K562 (cell line): ENCODE measurements at regions not wholly inside any gene's neighbourhood (a gene's known extent, or its start where the extent isn't known, plus 50 kb on each side); places are given as distances from the start of the nearest gene placed in this dataset.

Experiments used
- ELF1 ChIP-seq: fragments of 200-800 bp; sonication (Bioruptor generic); IDR thresholded peaks from 2 replicates; pipeline ENCODE4 v1.6.1; 2016; ENCODE audit warnings: missing genetic modification characterization, missing compliant biosample characterization
- ETV6 ChIP-seq, 3 experiments: fragments of 150-350 bp in 1 of 3; sonication (generic) in 1 of 3; formaldehyde crosslinking in 1 of 3; IDR thresholded peaks; 2 replicates each; pipeline versions ENCODE4 v1.6.1 to v1.8.0; 2014 to 2022; ENCODE audit warnings: borderline replicate concordance in 2 of 3, low read depth in 2 of 3, antibody characterized with exemption in 1 of 3, low read length in 1 of 3, mild to moderate bottlenecking in 1 of 3, missing genetic modification reagents in 1 of 3
- HDAC6 ChIP-seq: IDR thresholded peaks from 2 replicates; pipeline ENCODE4 v1.6.1; 2012; ENCODE audit warnings: low read depth, mild to moderate bottlenecking, control low read depth, inconsistent platforms, low read length, moderate library complexity
- TF ChIP-seq, protein P1 (sequence below), 3 experiments: IDR thresholded peaks in 2 of 3; conservative IDR thresholded peaks in 1 of 3; 2 replicates each; pipeline ENCODE4 v1.5.1; 2011 to 2012; ENCODE audit warnings: low read length in 3 of 3, mild to moderate bottlenecking in 3 of 3, control low read depth in 2 of 3, improper control_type of control experiment in 1 of 3, inconsistent platforms in 1 of 3, low read depth in 1 of 3, mixed read lengths in 1 of 3, moderate library complexity in 1 of 3; ENCODE audit not compliant: insufficient read depth in 2 of 3

- TF ChIP-seq, protein P1, sequence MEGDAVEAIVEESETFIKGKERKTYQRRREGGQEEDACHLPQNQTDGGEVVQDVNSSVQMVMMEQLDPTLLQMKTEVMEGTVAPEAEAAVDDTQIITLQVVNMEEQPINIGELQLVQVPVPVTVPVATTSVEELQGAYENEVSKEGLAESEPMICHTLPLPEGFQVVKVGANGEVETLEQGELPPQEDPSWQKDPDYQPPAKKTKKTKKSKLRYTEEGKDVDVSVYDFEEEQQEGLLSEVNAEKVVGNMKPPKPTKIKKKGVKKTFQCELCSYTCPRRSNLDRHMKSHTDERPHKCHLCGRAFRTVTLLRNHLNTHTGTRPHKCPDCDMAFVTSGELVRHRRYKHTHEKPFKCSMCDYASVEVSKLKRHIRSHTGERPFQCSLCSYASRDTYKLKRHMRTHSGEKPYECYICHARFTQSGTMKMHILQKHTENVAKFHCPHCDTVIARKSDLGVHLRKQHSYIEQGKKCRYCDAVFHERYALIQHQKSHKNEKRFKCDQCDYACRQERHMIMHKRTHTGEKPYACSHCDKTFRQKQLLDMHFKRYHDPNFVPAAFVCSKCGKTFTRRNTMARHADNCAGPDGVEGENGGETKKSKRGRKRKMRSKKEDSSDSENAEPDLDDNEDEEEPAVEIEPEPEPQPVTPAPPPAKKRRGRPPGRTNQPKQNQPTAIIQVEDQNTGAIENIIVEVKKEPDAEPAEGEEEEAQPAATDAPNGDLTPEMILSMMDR (IDR thresholded peaks at IDR 0.05 in 2 of 3, conservative IDR thresholded peaks at IDR 0.05 in 1 of 3; ENCODE audit: insufficient read depth in 2 of 3, low read depth in 1 of 3, low read length in 3 of 3): no peak
- TF ChIP-seq ELF1 (tag) (no peak; the same call in 1 of the 2 replicates), ETV6 (IDR thresholded peaks at IDR 0.05; ENCODE audit: borderline replicate concordance in 1 of 2, low read depth in 2 of 2, low read length in 1 of 2) (no peak), ETV6 (CRISPR knock-in tag; IDR thresholded peaks at IDR 0.05; ENCODE audit: borderline replicate concordance) (no peak), HDAC6 (no peak)
These were observed 364.5 kb upstream of the XYLT1 start for GRCh38 chr16:17835118-17835876.
